IMR-90 (cell line): ENCODE measurements at regions not wholly inside any gene's neighbourhood (a gene's known extent, or its start where the extent isn't known, plus 50 kb on each side); places are given as distances from the start of the nearest gene placed in this dataset.

Experiments
- ATAC-seq: fragments of 200-7000 bp; cut with Tn5 transposase; 2 replicates; pipeline ENCODE4 v1.9.1; 2020; ENCODE audit warnings: low read depth, mild to moderate bottlenecking, moderate library complexity
- BruUV-seq: library from RNA; stranded (reverse); fragments of 400-500 nt; replicated peaks from 2 replicates; lab custom pipeline; 2021; lab: Mats Ljungman, UMichigan
- CTCF ChIA-PET: fragments of 300-600 bp; formaldehyde crosslinking; extraction: SDS; loops from one replicate; lab custom pipeline; 2021; ENCODE audit warnings: antibody characterized with exemption; lab: Yijun Ruan, JAX
- POLR2A ChIA-PET: fragments of 300-600 bp; sonication (Branson Sonifier 250); formaldehyde crosslinking; loops from one replicate; lab custom pipeline; 2022; ENCODE audit warnings: antibody characterized with exemption; ENCODE audit not compliant: unreplicated experiment; lab: Charles Lee
- DNase-seq: peaks from one replicate; pipeline ENCODE4 v3.0.0; 2013
- H2AFZ ChIP-seq: replicated peaks from 2 replicates; pipeline ENCODE3; 2013; ENCODE audit warnings: low read length, mild to moderate bottlenecking; ENCODE audit not compliant: poor library complexity
- H2AK5ac ChIP-seq: 2 replicates; pipeline ENCODE4 v1.6.1; 2013; ENCODE audit warnings: low read depth, low read length, inconsistent platforms
- H2AK9ac ChIP-seq: replicated peaks from 2 replicates; pipeline ENCODE3; 2013; ENCODE audit warnings: mild to moderate bottlenecking, low read depth, low read length, moderate library complexity; ENCODE audit not compliant: poor library complexity
- H2BK120ac ChIP-seq: 2 replicates; pipeline ENCODE4 v1.6.1; 2013; ENCODE audit warnings: low read depth, low read length, inconsistent platforms
- H2BK15ac ChIP-seq: 3 replicates; pipeline ENCODE4 v1.6.1; 2013; ENCODE audit warnings: low read depth, low read length, inconsistent platforms
- H2BK20ac ChIP-seq: 2 replicates; pipeline ENCODE4 v1.6.1; 2013; ENCODE audit warnings: low read depth, mild to moderate bottlenecking, inconsistent platforms, low read length, moderate library complexity
- H2BK5ac ChIP-seq: 2 replicates; pipeline ENCODE4 v1.6.1; 2013; ENCODE audit warnings: mild to moderate bottlenecking, low read depth, low read length, inconsistent platforms; ENCODE audit not compliant: poor library complexity, severe bottlenecking
- H3K14ac ChIP-seq: replicated peaks from 2 replicates; pipeline ENCODE4 v1.6.1; 2013; ENCODE audit warnings: low read depth, low read length, inconsistent platforms
- H3K18ac ChIP-seq: 2 replicates; pipeline ENCODE4 v1.6.1; 2013; ENCODE audit warnings: low read depth, low read length, control low read depth
- H3K23ac ChIP-seq: 2 replicates; pipeline ENCODE4 v1.6.1; 2013; ENCODE audit warnings: low read depth, low read length, inconsistent platforms
- H3K27ac ChIP-seq: 2 replicates; pipeline ENCODE4 v1.5.1; 2013; ENCODE audit warnings: mild to moderate bottlenecking, control low read depth, low read length; ENCODE audit not compliant: insufficient read depth
- H3K27me3 ChIP-seq: 2 replicates; pipeline ENCODE4 v1.6.1; 2013; ENCODE audit warnings: low read length; ENCODE audit not compliant: control insufficient read depth, insufficient read depth
- H3K36me3 ChIP-seq: 2 replicates; pipeline ENCODE4 v1.6.1; 2013; ENCODE audit warnings: low read length, mixed read lengths; ENCODE audit not compliant: control insufficient read depth, insufficient read depth
- H3K4ac ChIP-seq: 2 replicates; pipeline ENCODE4 v1.6.1; 2013; ENCODE audit warnings: low read depth, low read length, inconsistent platforms
- H3K4me1 ChIP-seq: 2 replicates; pipeline ENCODE4 v1.6.1; 2013; ENCODE audit warnings: low read length, mixed read lengths; ENCODE audit not compliant: control insufficient read depth, insufficient read depth
- H3K4me2 ChIP-seq: 2 replicates; pipeline ENCODE4 v1.6.1; 2013; ENCODE audit warnings: low read depth, mild to moderate bottlenecking, control low read depth, low read length, moderate library complexity
- H3K4me3 ChIP-seq: 2 replicates; pipeline ENCODE4 v1.5.1; 2013; ENCODE audit warnings: low read depth, mild to moderate bottlenecking, control low read depth, low read length, moderate library complexity; ENCODE audit not compliant: insufficient read depth
- H3K56ac ChIP-seq: 2 replicates; pipeline ENCODE4 v1.6.1; 2013; ENCODE audit warnings: low read length, inconsistent platforms; ENCODE audit not compliant: insufficient read depth; ENCODE audit errors: extremely low read depth
- H3K79me1 ChIP-seq, 2 experiments: 2 replicates each; pipeline ENCODE4 v1.6.1; 2013; ENCODE audit warnings: low read length in 2 of 2, inconsistent platforms in 1 of 2, low read depth in 1 of 2
- H3K9ac ChIP-seq: 2 replicates; pipeline ENCODE4 v1.6.1; 2013; ENCODE audit warnings: low read depth, low read length, control low read depth
- H3K9me1 ChIP-seq: 2 replicates; pipeline ENCODE4 v1.6.1; 2013; ENCODE audit warnings: low read length, inconsistent platforms; ENCODE audit not compliant: insufficient read depth
- H3K9me3 ChIP-seq: 2 replicates; pipeline ENCODE4 v1.6.1; 2013; ENCODE audit warnings: low read length; ENCODE audit not compliant: control insufficient read depth, insufficient read depth
- H4K20me1 ChIP-seq: 2 replicates; pipeline ENCODE4 v1.6.1; 2013; ENCODE audit warnings: low read length, inconsistent platforms; ENCODE audit not compliant: insufficient read depth
- H4K5ac ChIP-seq: 2 replicates; pipeline ENCODE4 v1.6.1; 2013; ENCODE audit warnings: mild to moderate bottlenecking, low read depth, low read length, control low read depth
- H4K8ac ChIP-seq, 2 experiments: 2 replicates each; pipeline ENCODE4 v1.6.1; 2013; ENCODE audit warnings: low read depth in 2 of 2, low read length in 2 of 2, control low read depth in 1 of 2, inconsistent platforms in 1 of 2
- H4K91ac ChIP-seq: 2 replicates; pipeline ENCODE4 v1.6.1; 2013; ENCODE audit warnings: low read depth, low read length, inconsistent platforms; ENCODE audit not compliant: insufficient read depth
- BHLHE40 ChIP-seq: fragments of 150-350 bp; IDR thresholded peaks from 2 replicates; pipeline ENCODE4 v1.6.1; 2016; ENCODE audit warnings: mild to moderate bottlenecking, low read depth, low read length
- CEBPB ChIP-seq: IDR thresholded peaks from 2 replicates; pipeline ENCODE4 v1.6.1; 2012; ENCODE audit warnings: low read depth, low read length, improper control_type of control experiment
- CHD1 ChIP-seq: IDR thresholded peaks from 2 replicates; pipeline ENCODE4 v1.6.1; 2012; ENCODE audit warnings: low read depth, low read length, improper control_type of control experiment
- CTCF ChIP-seq: conservative IDR thresholded peaks from 2 replicates; pipeline ENCODE4 v1.5.1; 2012; ENCODE audit warnings: mild to moderate bottlenecking, low read depth, low read length, improper control_type of control experiment
- ELK1 ChIP-seq: fragments of 150-350 bp; IDR thresholded peaks from 2 replicates; pipeline ENCODE4 v1.6.1; 2016; ENCODE audit warnings: low read depth, mild to moderate bottlenecking, low read length, moderate library complexity, borderline replicate concordance
- FOS ChIP-seq: fragments of 150-350 bp; IDR thresholded peaks from 2 replicates; pipeline ENCODE4 v1.6.1; 2016; ENCODE audit warnings: low read depth, low read length
- MAFK ChIP-seq: IDR thresholded peaks from 2 replicates; pipeline ENCODE4 v1.6.1; 2012; ENCODE audit warnings: low read depth, low read length, improper control_type of control experiment
- MAZ ChIP-seq: IDR thresholded peaks from 2 replicates; pipeline ENCODE4 v1.6.1; 2012; ENCODE audit warnings: low read depth, mild to moderate bottlenecking, low read length, improper control_type of control experiment, moderate library complexity, borderline replicate concordance
- MXI1 ChIP-seq: IDR thresholded peaks from 2 replicates; pipeline ENCODE4 v1.6.1; 2012; ENCODE audit warnings: low read depth, mild to moderate bottlenecking, low read length, moderate library complexity, borderline replicate concordance
- NFE2L2 ChIP-seq: fragments of 150-350 bp; IDR thresholded peaks from 2 replicates; pipeline ENCODE4 v1.6.1; 2016; ENCODE audit warnings: low read depth, mild to moderate bottlenecking, low read length
- POLR2A ChIP-seq: IDR thresholded peaks from 2 replicates; pipeline ENCODE4 v1.6.1; 2012; ENCODE audit warnings: mild to moderate bottlenecking, low read depth, low read length
- RAD21 ChIP-seq: IDR thresholded peaks from 2 replicates; pipeline ENCODE4 v1.6.1; 2012; ENCODE audit warnings: low read length, improper control_type of control experiment
- RCOR1 ChIP-seq: IDR thresholded peaks from 2 replicates; pipeline ENCODE4 v1.6.1; 2012; ENCODE audit warnings: mild to moderate bottlenecking, low read length, improper control_type of control experiment; ENCODE audit not compliant: insufficient replicate concordance
- RFX5 ChIP-seq: IDR thresholded peaks from 2 replicates; pipeline ENCODE4 v1.8.0; 2012; ENCODE audit warnings: low read depth, mild to moderate bottlenecking, low read length, moderate library complexity
- SMC3 ChIP-seq: fragments of 150-350 bp; IDR thresholded peaks from 2 replicates; pipeline ENCODE4 v1.6.1; 2016; ENCODE audit warnings: low read depth, mild to moderate bottlenecking, antibody characterized with exemption, low read length, moderate library complexity
- USF2 ChIP-seq: fragments of 150-350 bp; IDR thresholded peaks from 2 replicates; pipeline ENCODE4 v1.6.1; 2017; ENCODE audit warnings: mild to moderate bottlenecking, antibody characterized with exemption, low read length, low read depth
- WGBS, 2 experiments: methylation state at CpG; one replicate each; pipeline versions ENCODE4 v1.1.5 to v1.1.7; 2013; ENCODE audit warnings: missing lambda C conversion rate in 2 of 2; ENCODE audit not compliant: insufficient read length in 1 of 2; ENCODE audit errors: extremely low coverage in 2 of 2; 5-methylcytosine and 5-hydroxymethylcytosine counted together
- dilution Hi-C: fragments of 300-500 bp; cut with HindIII; formaldehyde crosslinking; loops from one replicate; pipeline ENCODE4 v1.14.3; 2018; ENCODE audit warnings: low sequenced_read_pairs; ENCODE audit not compliant: unreplicated experiment
- in situ Hi-C: fragments of 300-500 bp; cut with MboI; formaldehyde crosslinking; loops from 3 replicates; pipeline ENCODE4 v1.14.3; 2019; ENCODE audit warnings: low sequenced_read_pairs, inconsistent platforms, mixed read lengths
- intact Hi-C: fragments of 100-400 bp; cut with micrococcal nuclease; formaldehyde crosslinking; loops from 2 replicates; pipeline ENCODE4 v1.10.0; 2022

- Histone ChIP-seq H3K18ac (no peak overlapping the region), H4K5ac (no peak overlapping the region), H3K4me2 (no peak overlapping the region), H3K4ac (no peak overlapping the region), H3K27me3 (no peaks in the 10 kb centered on the region), H3K9ac (no peak overlapping the region), H2AK9ac (no peak overlapping the region), H2BK15ac (no peak overlapping the region), H3K9me3 (peaks cover under 1% of the 10 kb centered on the region; the same call in 1 of the 2 replicates), H3K23ac (no peak overlapping the region), H3K27ac (no peak overlapping the region), H3K56ac (no peak overlapping the region), H3K4me3 (no peak overlapping the region), H2BK5ac (no peak overlapping the region), H2AK5ac (no peak overlapping the region), H3K4me1 (no peaks in the 10 kb centered on the region), H2BK20ac (no peak overlapping the region), H2AFZ (no peak overlapping the region), H3K79me1 (no peaks in the 10 kb centered on the region), H4K8ac (no peak overlapping the region), H4K91ac (no peak overlapping the region), H4K20me1 (no peaks in the 10 kb centered on the region), H2BK120ac (no peak overlapping the region), H3K14ac (no peak overlapping the region), H3K9me1 (no peaks in the 10 kb centered on the region), H3K36me3 (no peaks in the 10 kb centered on the region)
- no peak for ATAC-seq
- DNase-seq, result no peak
- WGBS, 2 experiments, result no CpG with 5 or more reads among the region's 1 CpG
- in situ Hi-C loops, result no loop called here
- dilution Hi-C loops, result no loop called here
- ChIA-PET CTCF (no interaction called here), POLR2A (no interaction called here)
- intact Hi-C loops, result no loop called here
- TF ChIP-seq BHLHE40, result no peak
- no peak for TF ChIP-seq USF2
- TF ChIP-seq CEBPB, result no peak
- no peak for TF ChIP-seq POLR2A
- no peak for TF ChIP-seq CHD1
- no peak for TF ChIP-seq RAD21
- TF ChIP-seq RFX5, result no peak
- no peak for TF ChIP-seq MXI1
- no peak for TF ChIP-seq RCOR1
- no peak for TF ChIP-seq CTCF
- TF ChIP-seq MAFK, result no peak
- TF ChIP-seq FOS, result no peak
- TF ChIP-seq SMC3, result no peak
- no peak for TF ChIP-seq NFE2L2
- no peak for TF ChIP-seq MAZ
- TF ChIP-seq ELK1, result no peak
- no TSS peak for BruUV-seq
Observed at GRCh38 chr1:232754930-232755329, 50.3 kb upstream of the MAP10 start.
